GM12801 (cell line): ENCODE measurements at regions not wholly inside any gene's neighbourhood (a gene's known extent, or its start where the extent isn't known, plus 50 kb on each side); places are given as distances from the start of the nearest gene placed in this dataset.

Experiments
- CTCF ChIP-seq: IDR thresholded peaks from one replicate; pipeline ENCODE4 v1.5.1; 2011; ENCODE audit warnings: control low read depth; ENCODE audit not compliant: insufficient read length; ENCODE audit errors: extremely low read depth

GRCh38 chr9:120256146-120256545 lies 323.8 kb downstream of the CDK5RAP2 start:
- no peak for TF ChIP-seq CTCF

GRCh38 chr9:120252248-120252647 lies 327.7 kb downstream of the CDK5RAP2 start:
- no peak for TF ChIP-seq CTCF

- TF ChIP-seq CTCF, result no peak
Observed at GRCh38 chr9:120242116-120242811, 337.7 kb downstream of the CDK5RAP2 start.

- no peak for TF ChIP-seq CTCF
Observed at GRCh38 chr9:120236596-120236995, 343.4 kb downstream of the CDK5RAP2 start.

- no peak for TF ChIP-seq CTCF
Observed at GRCh38 chr9:120235081-120235480, 344.9 kb downstream of the CDK5RAP2 start.

- no peak for TF ChIP-seq CTCF
Observed at GRCh38 chr9:120230227-120230626, 349.7 kb downstream of the CDK5RAP2 start.

- TF ChIP-seq CTCF, result no peak
Observed at GRCh38 chr9:120221844-120222243, 358.1 kb downstream of the CDK5RAP2 start.
